ENCODE measurements at regions not wholly inside any gene's neighbourhood (a gene's known extent, or its start where the extent isn't known, plus 50 kb on each side); places are given as distances from the start of the nearest gene placed in this dataset.
"Not testable (repeated sequence)": the region's sequence is repeated elsewhere in the genome, so short reads cannot be mapped to it uniquely, and the experiment has no call there.

DNA sequence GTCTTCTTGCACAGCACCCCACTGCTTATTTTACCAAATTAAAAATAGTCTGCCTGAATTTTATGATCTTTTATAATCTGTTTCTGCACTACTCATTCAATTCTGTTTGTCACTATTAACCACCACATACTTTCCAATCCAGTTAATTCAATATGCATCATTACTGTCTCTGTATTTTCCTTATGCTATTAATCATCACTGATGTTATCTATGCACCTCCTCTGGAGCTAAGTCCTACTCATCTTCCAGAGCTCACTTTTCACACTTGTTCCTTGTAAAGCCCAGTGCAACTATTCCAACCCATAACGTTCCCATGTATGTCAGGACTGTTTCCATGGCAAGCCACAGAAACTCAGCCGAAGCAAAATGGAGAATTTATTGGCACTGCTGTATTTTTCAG is 713.6 kb downstream of the PLCL1 start:
- TF ChIP-seq, protein P1, sequence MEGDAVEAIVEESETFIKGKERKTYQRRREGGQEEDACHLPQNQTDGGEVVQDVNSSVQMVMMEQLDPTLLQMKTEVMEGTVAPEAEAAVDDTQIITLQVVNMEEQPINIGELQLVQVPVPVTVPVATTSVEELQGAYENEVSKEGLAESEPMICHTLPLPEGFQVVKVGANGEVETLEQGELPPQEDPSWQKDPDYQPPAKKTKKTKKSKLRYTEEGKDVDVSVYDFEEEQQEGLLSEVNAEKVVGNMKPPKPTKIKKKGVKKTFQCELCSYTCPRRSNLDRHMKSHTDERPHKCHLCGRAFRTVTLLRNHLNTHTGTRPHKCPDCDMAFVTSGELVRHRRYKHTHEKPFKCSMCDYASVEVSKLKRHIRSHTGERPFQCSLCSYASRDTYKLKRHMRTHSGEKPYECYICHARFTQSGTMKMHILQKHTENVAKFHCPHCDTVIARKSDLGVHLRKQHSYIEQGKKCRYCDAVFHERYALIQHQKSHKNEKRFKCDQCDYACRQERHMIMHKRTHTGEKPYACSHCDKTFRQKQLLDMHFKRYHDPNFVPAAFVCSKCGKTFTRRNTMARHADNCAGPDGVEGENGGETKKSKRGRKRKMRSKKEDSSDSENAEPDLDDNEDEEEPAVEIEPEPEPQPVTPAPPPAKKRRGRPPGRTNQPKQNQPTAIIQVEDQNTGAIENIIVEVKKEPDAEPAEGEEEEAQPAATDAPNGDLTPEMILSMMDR (IDR thresholded peaks at IDR 0.05; ENCODE audit: insufficient read depth, low read depth, low read length) = no peak
- Histone ChIP-seq H3K27me3 (ENCODE audit: control insufficient read depth, insufficient read depth, low read length) (no peaks in the 10 kb centered on the region), H3K4me3 (ENCODE audit: low read depth, low read length) (no peak overlapping the region), H3K36me3 (ENCODE audit: control insufficient read depth, insufficient read depth, low read length) (no peaks in the 10 kb centered on the region)
- CTCF ChIA-PET = no interaction called here
- DNase-seq (ENCODE audit: low read depth) = peak; percentile 58
- POLR2A ChIA-PET = no interaction called here

DNA sequence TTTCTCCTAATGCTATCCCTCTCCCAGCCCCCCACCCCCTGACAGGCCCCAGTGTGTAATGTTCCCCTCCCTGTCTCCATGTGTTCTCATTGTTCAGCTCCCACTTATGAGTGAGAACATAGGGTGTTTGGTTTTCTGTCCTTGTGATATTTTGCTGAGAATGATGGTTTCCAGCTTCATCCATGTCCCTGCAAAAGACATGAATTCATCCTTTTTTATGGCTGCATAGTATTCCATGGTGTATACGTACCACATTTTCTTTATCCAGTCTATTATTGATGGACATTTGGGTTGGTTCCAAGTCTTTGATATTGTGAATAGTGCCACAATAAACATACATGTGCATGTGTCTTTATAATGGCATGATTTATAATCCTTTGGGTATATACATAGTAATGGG is 704.2 kb downstream of the PLCL1 start:
- H3K36me3 ChIP-seq (ENCODE audit: control insufficient read depth, insufficient read depth, low read length); POLR2A ChIA-PET; H3K27me3 ChIP-seq (ENCODE audit: control insufficient read depth, insufficient read depth, low read length); CTCF ChIA-PET; DNase-seq (ENCODE audit: low read depth); H3K4me3 ChIP-seq (ENCODE audit: low read depth, low read length): not testable (repeated sequence)

DNA sequence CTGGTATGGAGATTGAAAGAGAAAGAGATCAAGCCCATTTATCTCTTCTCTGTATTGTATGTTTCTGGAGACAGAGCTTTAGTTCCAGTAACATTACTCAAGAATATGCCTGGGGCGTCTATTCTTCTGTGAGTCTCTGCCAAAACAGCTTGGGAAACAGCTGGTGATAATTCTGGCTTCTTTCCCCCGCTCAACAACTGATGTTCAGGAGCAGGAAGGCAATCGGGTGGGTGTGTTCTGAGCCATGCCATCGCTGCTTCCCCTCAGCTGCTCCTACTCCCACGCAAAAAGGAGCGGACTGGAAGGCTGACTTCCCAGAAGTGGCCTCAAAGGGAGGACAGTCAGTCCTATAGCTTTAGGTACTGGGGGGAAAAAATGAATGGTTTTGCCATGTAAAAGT is 695.1 kb downstream of the PLCL1 start:
- TF ChIP-seq, protein P1 (IDR thresholded peaks at IDR 0.05; ENCODE audit: insufficient read depth, low read depth, low read length) = no peak
- Histone ChIP-seq H3K27me3 (ENCODE audit: control insufficient read depth, insufficient read depth, low read length) (no peaks in the 10 kb centered on the region), H3K36me3 (ENCODE audit: control insufficient read depth, insufficient read depth, low read length) (no peaks in the 10 kb centered on the region), H3K4me3 (ENCODE audit: low read depth, low read length) (no peak overlapping the region)
- ChIA-PET CTCF (no interaction called here), POLR2A (no interaction called here)
- DNase-seq (ENCODE audit: low read depth) = peak; percentile 52

DNA sequence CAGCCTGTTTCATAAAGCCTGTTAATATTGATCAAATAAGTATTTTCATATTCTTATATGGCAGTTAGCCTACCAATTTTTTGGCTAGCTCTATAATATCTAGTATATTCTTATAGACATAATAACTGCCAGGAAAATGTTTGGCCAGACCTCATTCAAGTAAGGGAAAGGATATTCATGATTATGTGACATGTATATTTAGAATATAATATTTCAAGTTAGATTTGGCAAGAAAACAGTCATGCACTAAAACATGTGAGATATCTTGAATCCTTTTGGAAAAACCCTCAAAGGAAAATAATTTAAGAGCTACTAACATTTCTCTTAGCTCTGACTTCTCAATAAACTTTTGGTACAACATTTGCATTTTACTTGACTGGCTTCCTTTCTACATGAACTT is 694.1 kb downstream of the PLCL1 start:
- ChIA-PET POLR2A (no interaction called here), CTCF (interaction anchor here (1.6 kb wide), 1 partner anchor 14 kb away, joined by 3 read pairs; no protein-coding TSS in a partner anchor)
- no peaks in the 10 kb centered on the region for H3K36me3 ChIP-seq (ENCODE audit: control insufficient read depth, insufficient read depth, low read length)

DNA sequence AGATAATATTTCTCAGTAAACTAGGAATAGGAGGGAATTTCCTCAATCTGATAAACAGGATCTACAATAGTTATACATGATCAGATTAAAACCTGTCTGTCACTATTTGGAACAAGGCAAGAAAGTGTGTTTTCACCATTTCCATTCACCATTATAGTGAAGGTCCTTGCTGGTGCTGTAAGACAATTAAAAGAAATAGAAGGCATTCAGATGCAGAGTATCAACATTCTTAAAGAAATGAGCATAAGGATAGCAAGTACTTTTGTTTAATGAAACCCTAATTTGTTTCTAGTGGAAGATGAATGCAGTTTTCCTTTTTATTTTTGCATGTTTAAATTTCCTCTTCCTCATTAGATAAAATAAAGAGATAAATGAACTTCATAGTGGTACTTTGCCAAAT is 693.7 kb downstream of the PLCL1 start:
- Histone ChIP-seq H3K36me3 (ENCODE audit: control insufficient read depth, insufficient read depth, low read length) (no peaks in the 10 kb centered on the region), H3K27me3 (ENCODE audit: control insufficient read depth, insufficient read depth, low read length) (no peaks in the 10 kb centered on the region), H3K4me3 (ENCODE audit: low read depth, low read length) (no peak overlapping the region)
- POLR2A ChIA-PET = no interaction called here
- no peak for DNase-seq (ENCODE audit: low read depth)
- CTCF ChIA-PET = interaction anchor here (1.6 kb wide), 1 partner anchor 14 kb away, joined by 3 read pairs; no protein-coding TSS in a partner anchor
- TF ChIP-seq, protein P1 (IDR thresholded peaks at IDR 0.05; ENCODE audit: insufficient read depth, low read depth, low read length) = no peak

More for the DNA sequence above, 694.1 kb downstream of the PLCL1 start:
- Histone ChIP-seq H3K4me3 (ENCODE audit: low read depth, low read length) (no peak overlapping the region), H3K27me3 (ENCODE audit: control insufficient read depth, insufficient read depth, low read length) (no peaks in the 10 kb centered on the region)
- TF ChIP-seq, protein P1 (IDR thresholded peaks at IDR 0.05; ENCODE audit: insufficient read depth, low read depth, low read length) = no peak
- DNase-seq (ENCODE audit: low read depth) = no peak

DNA sequence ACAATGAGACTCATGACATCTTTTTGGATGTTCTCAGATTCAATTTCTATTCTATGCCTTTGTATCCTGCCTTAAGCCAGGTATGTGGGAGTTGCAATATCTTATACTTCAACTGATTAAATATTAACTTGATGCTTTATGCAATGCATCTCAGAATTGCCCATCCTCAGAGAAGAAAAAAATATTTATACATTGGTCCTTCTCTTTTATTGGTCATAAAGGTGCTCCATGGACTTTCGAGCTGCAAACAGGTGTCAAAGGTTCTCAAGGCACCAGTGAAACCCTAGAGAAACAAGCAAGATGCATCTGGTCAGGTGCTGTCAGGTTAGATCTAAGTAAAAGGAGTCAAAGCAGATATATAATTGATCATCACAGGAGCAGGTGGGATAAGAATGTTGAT is 690.5 kb downstream of the PLCL1 start:
- DNase-seq (ENCODE audit: low read depth) = no peak
- H3K27me3 ChIP-seq (ENCODE audit: control insufficient read depth, insufficient read depth, low read length) = no peaks in the 10 kb centered on the region
- TF ChIP-seq, protein P1 (IDR thresholded peaks at IDR 0.05; ENCODE audit: insufficient read depth, low read depth, low read length) = no peak
- ChIA-PET POLR2A (no interaction called here), CTCF (no interaction called here)
- no peaks in the 10 kb centered on the region for H3K36me3 ChIP-seq (ENCODE audit: control insufficient read depth, insufficient read depth, low read length)
- no peak overlapping the region for H3K4me3 ChIP-seq (ENCODE audit: low read depth, low read length)
